Mesothelial cell of epicardium (in vitro differentiated cells): ENCODE measurements at regions not wholly inside any gene's neighbourhood (a gene's known extent, or its start where the extent isn't known, plus 50 kb on each side); places are given as distances from the start of the nearest gene placed in this dataset.

Source experiments
- DNase-seq, 2 experiments: peaks; one replicate each; pipeline ENCODE4 v3.0.0; 2021; ENCODE audit warnings: low spot score in 2 of 2; ENCODE audit not compliant: unreplicated experiment in 2 of 2
- H3K27ac Mint-ChIP-seq: 2 replicates; pipeline ENCODE4 v1.8.0; 2021; ENCODE audit warnings: mixed read lengths
- H3K27me3 Mint-ChIP-seq: 2 replicates; pipeline ENCODE4 v1.8.0; 2021; ENCODE audit warnings: low read depth, mixed read lengths
- H3K36me3 Mint-ChIP-seq: 2 replicates; pipeline ENCODE4 v1.8.0; 2021; ENCODE audit warnings: mixed read lengths
- H3K4me1 Mint-ChIP-seq: 2 replicates; pipeline ENCODE4 v1.8.0; 2021; ENCODE audit warnings: mixed read lengths
- H3K4me3 Mint-ChIP-seq: 2 replicates; pipeline ENCODE4 v1.8.0; 2021; ENCODE audit warnings: mild to moderate bottlenecking, moderate library complexity, mixed read lengths
- H3K9me3 Mint-ChIP-seq: 2 replicates; pipeline ENCODE4 v1.8.0; 2021; ENCODE audit warnings: mixed read lengths
- TF ChIP-seq, protein P1 (sequence below): fragments of 200-600 bp; sonication (generic); IDR thresholded peaks from one replicate; pipeline ENCODE4 v1.5.0; 2021; ENCODE audit warnings: antibody characterized with exemption; ENCODE audit not compliant: unreplicated experiment

DNA sequence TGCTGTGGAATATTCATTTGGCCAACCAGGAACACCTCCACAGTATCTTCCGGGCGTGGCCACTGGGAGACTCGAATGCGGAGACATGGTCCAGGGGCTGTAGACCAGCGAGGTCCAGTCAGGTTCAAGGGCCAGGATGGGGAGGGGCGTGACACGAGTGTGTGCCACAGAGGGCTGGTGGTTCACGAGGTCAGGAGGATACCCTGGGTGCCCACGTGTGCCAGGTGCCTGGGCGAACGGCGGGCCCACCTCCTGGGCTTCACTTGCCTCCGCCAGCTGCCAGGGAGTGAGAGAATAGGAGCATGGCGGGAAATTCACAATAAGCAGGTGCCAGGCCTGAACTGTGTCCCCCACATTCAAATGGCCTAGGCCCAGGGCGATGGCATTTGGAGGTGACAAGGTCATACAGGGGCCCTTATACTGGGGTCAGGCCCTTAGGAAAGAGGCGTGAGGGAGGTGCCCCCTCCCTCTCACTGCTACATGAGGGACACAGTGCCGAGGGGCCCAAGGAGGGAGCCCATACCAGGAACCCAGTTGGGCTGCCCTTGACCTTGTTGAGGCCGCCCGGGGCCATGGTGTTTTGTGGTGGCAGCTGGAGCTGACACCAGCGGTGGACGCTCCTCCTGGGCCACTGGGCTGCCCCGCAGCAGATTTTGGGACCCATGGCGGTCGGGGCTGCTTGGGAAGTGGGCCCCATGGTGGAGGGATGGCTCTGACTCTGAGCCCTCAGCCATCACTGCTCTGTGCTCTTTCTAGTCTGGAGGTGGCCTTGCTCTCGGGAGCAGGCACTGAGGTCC, 1268.9 kb downstream of the BRD1 start:
- DNase-seq: no peak
- Mint-ChIP-seq H3K27me3 (peaks cover 12% of the 10 kb centered on the region), H3K36me3 (no peaks in the 10 kb centered on the region), H3K4me3 (no peak overlapping the region), H3K27ac (no peak overlapping the region), H3K4me1 (no peaks in the 10 kb centered on the region), H3K9me3 (no peaks in the 10 kb centered on the region)
- TF ChIP-seq, protein P1, sequence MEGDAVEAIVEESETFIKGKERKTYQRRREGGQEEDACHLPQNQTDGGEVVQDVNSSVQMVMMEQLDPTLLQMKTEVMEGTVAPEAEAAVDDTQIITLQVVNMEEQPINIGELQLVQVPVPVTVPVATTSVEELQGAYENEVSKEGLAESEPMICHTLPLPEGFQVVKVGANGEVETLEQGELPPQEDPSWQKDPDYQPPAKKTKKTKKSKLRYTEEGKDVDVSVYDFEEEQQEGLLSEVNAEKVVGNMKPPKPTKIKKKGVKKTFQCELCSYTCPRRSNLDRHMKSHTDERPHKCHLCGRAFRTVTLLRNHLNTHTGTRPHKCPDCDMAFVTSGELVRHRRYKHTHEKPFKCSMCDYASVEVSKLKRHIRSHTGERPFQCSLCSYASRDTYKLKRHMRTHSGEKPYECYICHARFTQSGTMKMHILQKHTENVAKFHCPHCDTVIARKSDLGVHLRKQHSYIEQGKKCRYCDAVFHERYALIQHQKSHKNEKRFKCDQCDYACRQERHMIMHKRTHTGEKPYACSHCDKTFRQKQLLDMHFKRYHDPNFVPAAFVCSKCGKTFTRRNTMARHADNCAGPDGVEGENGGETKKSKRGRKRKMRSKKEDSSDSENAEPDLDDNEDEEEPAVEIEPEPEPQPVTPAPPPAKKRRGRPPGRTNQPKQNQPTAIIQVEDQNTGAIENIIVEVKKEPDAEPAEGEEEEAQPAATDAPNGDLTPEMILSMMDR: no peak

- no peak overlapping the region for H3K4me3 Mint-ChIP-seq
- peaks cover 14% of the 10 kb centered on the region for H3K27me3 Mint-ChIP-seq
- H3K9me3 Mint-ChIP-seq: no peaks in the 10 kb centered on the region
- TF ChIP-seq, protein P1: no peak
- no peak overlapping the region for H3K27ac Mint-ChIP-seq
- no peaks in the 10 kb centered on the region for H3K36me3 Mint-ChIP-seq
- no peak for DNase-seq
- H3K4me1 Mint-ChIP-seq: no peaks in the 10 kb centered on the region
Observed at GRCh38 chr22:48558016-48558415, 1269.7 kb downstream of the BRD1 start.

- Mint-ChIP-seq H3K9me3 (no peaks in the 10 kb centered on the region), H3K27me3 (peaks cover 18% of the 10 kb centered on the region), H3K27ac (no peak overlapping the region), H3K4me1 (no peaks in the 10 kb centered on the region), H3K4me3 (no peak overlapping the region), H3K36me3 (no peaks in the 10 kb centered on the region)
- no peak for DNase-seq
- TF ChIP-seq, protein P1: no peak
Observed at GRCh38 chr22:48557473-48557872, 1270.2 kb downstream of the BRD1 start.

- Mint-ChIP-seq H3K4me3 (no peak overlapping the region), H3K9me3 (no peaks in the 10 kb centered on the region), H3K4me1 (no peaks in the 10 kb centered on the region), H3K36me3 (no peaks in the 10 kb centered on the region), H3K27me3 (peaks cover 18% of the 10 kb centered on the region), H3K27ac (no peak overlapping the region)
- TF ChIP-seq, protein P1: no peak
- DNase-seq: no peak
Observed at GRCh38 chr22:48556751-48557150, 1270.9 kb downstream of the BRD1 start.

DNA sequence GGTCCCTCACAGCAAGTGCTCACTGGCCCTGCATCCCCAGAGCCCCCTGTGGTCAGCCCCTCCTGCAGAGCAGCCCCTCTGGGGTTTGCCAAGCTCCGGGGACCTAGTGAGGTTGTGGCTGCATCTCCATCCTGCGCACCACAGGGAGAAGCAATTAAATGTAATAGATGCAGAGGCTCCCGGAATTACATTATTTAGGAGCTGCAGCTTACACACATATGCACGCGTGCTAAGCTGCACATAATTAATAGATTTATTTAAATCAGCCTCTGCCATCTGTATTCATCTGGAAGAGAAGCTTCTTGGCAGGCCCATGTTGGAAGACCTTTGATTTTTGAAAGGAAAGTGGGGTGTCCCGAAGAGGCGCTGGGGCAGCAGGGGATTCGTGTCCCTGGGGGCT, 1271.5 kb downstream of the BRD1 start:
- no peak overlapping the region for H3K27ac Mint-ChIP-seq
- H3K4me3 Mint-ChIP-seq: no peak overlapping the region
- H3K4me1 Mint-ChIP-seq: no peaks in the 10 kb centered on the region
- no peaks in the 10 kb centered on the region for H3K36me3 Mint-ChIP-seq
- no peaks in the 10 kb centered on the region for H3K9me3 Mint-ChIP-seq
- H3K27me3 Mint-ChIP-seq: peaks cover 21% of the 10 kb centered on the region
- no peak for DNase-seq
- TF ChIP-seq, protein P1: no peak

GRCh38 chr22:48555606-48556005, 1272.1 kb downstream of the BRD1 start:
- Mint-ChIP-seq H3K36me3 (no peaks in the 10 kb centered on the region), H3K27me3 (peaks cover 21% of the 10 kb centered on the region), H3K27ac (no peak overlapping the region), H3K4me1 (no peaks in the 10 kb centered on the region), H3K9me3 (no peaks in the 10 kb centered on the region), H3K4me3 (no peak overlapping the region)
- no peak for DNase-seq
- TF ChIP-seq, protein P1: no peak
